ENCODE measurements at regions not wholly inside any gene's neighbourhood (a gene's known extent, or its start where the extent isn't known, plus 50 kb on each side); places are given as distances from the start of the nearest gene placed in this dataset.
"Not testable (repeated sequence)": the region's sequence is repeated elsewhere in the genome, so short reads cannot be mapped to it uniquely, and the experiment has no call there.

GRCh38 chr7:83882551-83882950, 233.6 kb upstream of the SEMA3E start:
- FAIRE-seq = no peak

GRCh38 chr7:83879063-83879462, 230.1 kb upstream of the SEMA3E start:
- no peak for FAIRE-seq

GRCh38 chr7:83878614-83879013, 229.7 kb upstream of the SEMA3E start:
- FAIRE-seq = no peak

GRCh38 chr7:83876593-83876992, 227.7 kb upstream of the SEMA3E start:
- FAIRE-seq = no peak

GRCh38 chr7:83873459-83873858, 224.5 kb upstream of the SEMA3E start:
- FAIRE-seq = no peak

GRCh38 chr7:83872501-83872900, 223.6 kb upstream of the SEMA3E start:
- no peak for FAIRE-seq

- no peak for FAIRE-seq
These were observed 221.6 kb upstream of the SEMA3E start for GRCh38 chr7:83870515-83870914.

- no peak for FAIRE-seq
These were observed 217.6 kb upstream of the SEMA3E start for GRCh38 chr7:83866582-83866981.

- FAIRE-seq = no peak
These were observed 215.6 kb upstream of the SEMA3E start for GRCh38 chr7:83864551-83864950.

- FAIRE-seq = no peak
These were observed 215.0 kb upstream of the SEMA3E start for GRCh38 chr7:83863906-83864305.

GRCh38 chr7:83861876-83862275, 212.9 kb upstream of the SEMA3E start:
- no peak for FAIRE-seq

- no peak for FAIRE-seq
These were observed 210.9 kb upstream of the SEMA3E start for GRCh38 chr7:83859827-83860226.

GRCh38 chr7:83857691-83858090, 208.8 kb upstream of the SEMA3E start:
- FAIRE-seq = no peak

- no peak for FAIRE-seq
These were observed 207.2 kb upstream of the SEMA3E start for GRCh38 chr7:83856094-83856493.

GRCh38 chr7:83852136-83852535, 203.2 kb upstream of the SEMA3E start:
- FAIRE-seq = no peak

GRCh38 chr7:83851551-83851950, 202.6 kb upstream of the SEMA3E start:
- no peak for FAIRE-seq

GRCh38 chr7:83850941-83851340, 202.0 kb upstream of the SEMA3E start:
- no peak for FAIRE-seq

- no peak for FAIRE-seq
These were observed 201.2 kb upstream of the SEMA3E start for GRCh38 chr7:83850125-83850524.

- no peak for FAIRE-seq
These were observed 200.2 kb upstream of the SEMA3E start for GRCh38 chr7:83849131-83849530.

GRCh38 chr7:83842894-83843293, 194.0 kb upstream of the SEMA3E start:
- no peak for FAIRE-seq

GRCh38 chr7:83837683-83838082, 188.7 kb upstream of the SEMA3E start:
- peak; percentile 56 for FAIRE-seq

GRCh38 chr7:83836028-83836427, 187.1 kb upstream of the SEMA3E start:
- FAIRE-seq = no peak

GRCh38 chr7:83835424-83835823, 186.5 kb upstream of the SEMA3E start:
- no peak for FAIRE-seq

- FAIRE-seq = not testable (repeated sequence)
These were observed 184.8 kb upstream of the SEMA3E start for GRCh38 chr7:83833721-83834120.

GRCh38 chr7:83832009-83832408, 183.1 kb upstream of the SEMA3E start:
- FAIRE-seq = no peak

- no peak for FAIRE-seq
These were observed 178.1 kb upstream of the SEMA3E start for GRCh38 chr7:83827036-83827435.
